Gastrocnemius medialis (tissue), 4 donors: ENCODE measurements at regions not wholly inside any gene's neighbourhood (a gene's known extent, or its start where the extent isn't known, plus 50 kb on each side); places are given as distances from the start of the nearest gene placed in this dataset.
A peak's percentile ranks its signal among the peaks of the same experiment; 100 is the strongest.
"Not testable (repeated sequence)": the region's sequence is repeated elsewhere in the genome, so short reads cannot be mapped to it uniquely, and the experiment has no call there.

ENCODE experiments used
- ATAC-seq, 2 donors: fragments of 150-250 bp; one replicate each; pipeline ENCODE4 v1.9.1; 2016
- DNase-seq, 2 donors: peaks; one replicate each; pipeline ENCODE4 v3.0.0-alpha.2; 2019
- H3K27ac ChIP-seq, 4 donors: fragments of 200-600 bp; sonication (generic); 1 replicate in 1 of 4; 2 replicates in 3 of 4; pipeline ENCODE4 v1.5.1; 2016 to 2018; ENCODE audit warnings: mild to moderate bottlenecking in 2 of 4, moderate library complexity in 1 of 4
- H3K27me3 ChIP-seq, 3 donors: fragments of 200-600 bp; sonication (generic) in 2 of 3; 1 replicate in 1 of 3; 2 replicates in 2 of 3; pipeline versions ENCODE4 v1.5.1 to v1.6.0; 2016 to 2019; ENCODE audit warnings: mild to moderate bottlenecking in 1 of 3, moderate library complexity in 1 of 3
- H3K36me3 ChIP-seq, 2 donors: fragments of 200-600 bp; sonication (generic) in 1 of 2; one replicate each; pipeline ENCODE4 v1.5.1; 2017 to 2018
- H3K4me1 ChIP-seq, 2 donors: fragments of 200-600 bp; sonication (generic) in 1 of 2; one replicate each; pipeline ENCODE4 v1.5.1; 2016 to 2017; ENCODE audit warnings: mild to moderate bottlenecking in 2 of 2
- H3K4me3 ChIP-seq, 4 donors: fragments of 200-600 bp; sonication (generic) in 3 of 4; 1 replicate in 1 of 4; 2 replicates in 3 of 4; pipeline ENCODE4 v1.5.1; 2016 to 2019; ENCODE audit warnings: mild to moderate bottlenecking in 2 of 4
- H3K9me3 ChIP-seq, 3 donors: fragments of 200-600 bp; sonication (generic) in 2 of 3; 1 replicate in 1 of 3; 2 replicates in 2 of 3; pipeline ENCODE4 v1.5.1; 2016 to 2019
- CTCF ChIP-seq, 5 experiments: fragments of 450-650 bp in 3 of 5; fragments of 200-600 bp in 2 of 5; sonication (generic) in 2 of 5; IDR thresholded peaks in 4 of 5; conservative IDR thresholded peaks in 1 of 5; 1 replicate in 4 of 5; 2 replicates in 1 of 5; pipeline ENCODE4 v1.5.1; 2016 to 2019; ENCODE audit warnings: antibody characterized with exemption in 5 of 5, mild to moderate bottlenecking in 3 of 5, moderate library complexity in 3 of 5
- POLR2A ChIP-seq, 2 donors: fragments of 450-650 bp; IDR thresholded peaks; one replicate each; pipeline ENCODE4 v1.6.1; 2017; ENCODE audit warnings: antibody characterized with exemption in 2 of 2, mild to moderate bottlenecking in 2 of 2, moderate library complexity in 2 of 2
- in situ Hi-C, 4 donors: fragments of 200-750 bp; cut with MboI; loops; one replicate each; pipeline versions ENCODE4 v1.15.0 to v1.8.0; 2017; ENCODE audit warnings: low sequenced_read_pairs in 4 of 4
- intact Hi-C: fragments of 100-400 bp; cut with DNase I; formaldehyde crosslinking; loops from one replicate; pipeline ENCODE4 v1.15.1; 2023; ENCODE audit warnings: low total_unique reads

GRCh38 chr7:35969066-35969465 is 168.2 kb downstream of the SEPTIN7 start:
- intact Hi-C loops (no loop called here), in situ Hi-C loops (no loop called here)
- H3K27ac ChIP-seq = no peak overlapping the region
- no peaks in the 10 kb centered on the region for H3K4me1 ChIP-seq
- H3K9me3 ChIP-seq = no peaks in the 10 kb centered on the region
- no peak overlapping the region for H3K4me3 ChIP-seq
- no peaks in the 10 kb centered on the region for H3K36me3 ChIP-seq
- ATAC-seq = no peak
- DNase-seq = no peak
- H3K27me3 ChIP-seq = peaks cover 0 to 11% (median 0%) of the 10 kb centered on the region in 3 donors
- TF ChIP-seq CTCF (IDR thresholded peaks at IDR 0.05 in 4 of 5, conservative IDR thresholded peaks at IDR 0.05 in 1 of 5) (no peak), POLR2A (IDR thresholded peaks at IDR 0.05) (no peak)

DNA sequence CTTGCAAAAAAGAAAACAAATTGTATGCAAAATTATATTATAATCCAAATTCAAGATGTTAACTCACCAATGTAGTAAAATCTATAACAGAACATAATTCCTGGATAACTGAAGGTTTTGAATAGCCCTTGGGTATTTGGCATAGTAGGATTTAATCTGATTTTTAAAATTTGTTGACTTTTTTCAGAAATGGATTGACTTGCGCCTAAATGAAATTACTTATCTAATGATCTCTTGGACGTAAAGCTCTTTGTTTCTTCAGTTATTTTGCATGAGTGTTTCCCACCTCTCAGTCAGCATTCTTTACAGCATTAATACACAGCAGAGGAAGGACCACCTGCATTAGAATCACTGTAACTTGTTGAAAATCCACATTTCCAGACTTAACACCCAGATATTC is 169.6 kb downstream of the SEPTIN7 start:
- intact Hi-C loops (no loop called here), in situ Hi-C loops (loop anchor here in 2 of 4 donors (10.0 kb wide), 1 partner anchor 56 kb away; no protein-coding TSS in a partner anchor)
- Histone ChIP-seq H3K4me1 (no peaks in the 10 kb centered on the region), H3K9me3 (no peaks in the 10 kb centered on the region), H3K4me3 (no peak overlapping the region), H3K27ac (no peak overlapping the region), H3K36me3 (no peaks in the 10 kb centered on the region), H3K27me3 (peaks cover 0 to 11% (median 0%) of the 10 kb centered on the region in 3 donors)
- TF ChIP-seq POLR2A (IDR thresholded peaks at IDR 0.05) (no peak), CTCF (IDR thresholded peaks at IDR 0.05 in 4 of 5, conservative IDR thresholded peaks at IDR 0.05 in 1 of 5) (no peak)
- DNase-seq (no peak), ATAC-seq (no peak)

DNA sequence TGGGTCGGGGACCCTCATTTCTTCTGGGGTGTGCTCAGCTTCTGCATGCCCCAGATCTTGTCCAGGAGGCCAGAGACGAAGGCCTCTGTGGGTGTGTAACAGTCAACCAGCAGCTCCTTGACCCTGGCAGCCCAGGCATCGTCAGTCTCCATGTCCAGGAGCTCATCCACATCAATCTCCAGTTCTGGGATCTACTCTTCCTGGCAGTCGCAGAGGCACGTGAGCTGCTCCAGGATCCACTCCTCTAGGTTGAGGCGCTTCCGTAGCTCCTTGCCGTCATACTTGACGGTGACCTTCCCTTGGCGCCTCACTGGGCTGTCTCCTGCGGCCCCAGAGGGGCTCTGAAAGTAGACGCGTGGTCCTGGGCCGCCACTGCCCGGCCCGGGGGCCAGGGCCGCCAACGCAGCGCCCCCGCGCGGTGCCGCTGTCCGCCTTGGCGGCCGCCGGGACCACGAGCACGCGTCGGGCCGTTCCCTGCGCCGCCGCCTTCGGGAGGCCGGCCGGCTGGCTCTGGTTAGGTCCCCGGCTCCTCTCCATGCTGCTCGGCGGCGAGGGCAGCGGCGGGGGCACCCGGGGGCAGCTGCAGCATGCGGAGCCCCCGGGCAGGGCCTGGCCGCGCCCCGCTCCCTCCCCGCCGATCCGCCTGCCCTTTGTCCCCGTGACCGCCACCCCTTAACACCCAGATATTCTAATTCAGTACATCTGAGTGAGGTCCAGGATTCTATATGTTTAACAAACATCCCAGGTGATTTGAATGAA is 170.5 kb downstream of the SEPTIN7 start:
- H3K4me3 ChIP-seq = peak overlapping the region in 1 of 4 donors; percentile 32
- DNase-seq (no peak), ATAC-seq (no peak)
- in situ Hi-C loops (loop anchor here in 2 of 4 donors (10.0 kb wide), 1 partner anchor 57 kb away; no protein-coding TSS in a partner anchor), intact Hi-C loops (no loop called here)
- peaks cover 0 to 11% (median 0%) of the 10 kb centered on the region in 3 donors for H3K27me3 ChIP-seq
- TF ChIP-seq POLR2A (IDR thresholded peaks at IDR 0.05) = no peak
- TF ChIP-seq CTCF (IDR thresholded peaks at IDR 0.05 in 4 of 5, conservative IDR thresholded peaks at IDR 0.05 in 1 of 5) = peak in 1 of 5 experiments; percentile 34
- H3K9me3 ChIP-seq = no peaks in the 10 kb centered on the region
- H3K27ac ChIP-seq = no peak overlapping the region
- H3K36me3 ChIP-seq = no peaks in the 10 kb centered on the region
- H3K4me1 ChIP-seq = no peaks in the 10 kb centered on the region

DNA sequence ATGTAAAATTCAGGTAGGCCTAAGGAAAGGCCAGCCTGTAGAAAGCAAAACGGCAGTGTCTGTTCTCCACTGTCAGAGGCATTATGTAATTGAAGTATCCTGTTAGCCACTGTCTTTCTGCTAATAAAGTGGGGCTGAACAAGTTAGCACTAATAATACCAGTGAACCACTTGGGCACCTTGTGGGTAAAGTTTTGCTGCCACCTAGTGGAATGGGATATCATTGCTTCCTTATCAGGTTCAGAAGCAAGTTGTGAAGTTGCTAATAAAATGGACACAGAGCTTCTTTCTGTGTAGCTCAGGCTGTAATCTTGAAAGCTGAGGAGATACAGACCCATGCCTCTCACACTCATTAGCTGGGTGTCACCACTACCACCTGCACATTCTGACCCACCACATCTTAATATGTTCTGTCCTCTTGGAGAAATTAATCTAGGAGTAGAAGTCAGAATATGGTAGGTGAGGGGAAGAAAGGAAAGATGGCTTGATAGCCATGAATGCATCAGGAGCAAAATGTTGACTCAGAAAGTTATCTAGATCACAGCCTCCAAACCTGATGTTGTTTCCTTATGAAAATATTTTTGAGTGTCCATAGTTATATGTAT is 175.1 kb downstream of the SEPTIN7 start:
- intact Hi-C loops = loop anchor here (1.0 kb wide), 1 partner anchor 59 kb away; no protein-coding TSS in a partner anchor
- peak; percentile 62 to 86 for ATAC-seq
- in situ Hi-C loops = loop anchor here in 3 of 4 donors (5.0 to 10.0 kb wide), 2 partner anchors 59 to 61 kb away; no protein-coding TSS in a partner anchor

DNA sequence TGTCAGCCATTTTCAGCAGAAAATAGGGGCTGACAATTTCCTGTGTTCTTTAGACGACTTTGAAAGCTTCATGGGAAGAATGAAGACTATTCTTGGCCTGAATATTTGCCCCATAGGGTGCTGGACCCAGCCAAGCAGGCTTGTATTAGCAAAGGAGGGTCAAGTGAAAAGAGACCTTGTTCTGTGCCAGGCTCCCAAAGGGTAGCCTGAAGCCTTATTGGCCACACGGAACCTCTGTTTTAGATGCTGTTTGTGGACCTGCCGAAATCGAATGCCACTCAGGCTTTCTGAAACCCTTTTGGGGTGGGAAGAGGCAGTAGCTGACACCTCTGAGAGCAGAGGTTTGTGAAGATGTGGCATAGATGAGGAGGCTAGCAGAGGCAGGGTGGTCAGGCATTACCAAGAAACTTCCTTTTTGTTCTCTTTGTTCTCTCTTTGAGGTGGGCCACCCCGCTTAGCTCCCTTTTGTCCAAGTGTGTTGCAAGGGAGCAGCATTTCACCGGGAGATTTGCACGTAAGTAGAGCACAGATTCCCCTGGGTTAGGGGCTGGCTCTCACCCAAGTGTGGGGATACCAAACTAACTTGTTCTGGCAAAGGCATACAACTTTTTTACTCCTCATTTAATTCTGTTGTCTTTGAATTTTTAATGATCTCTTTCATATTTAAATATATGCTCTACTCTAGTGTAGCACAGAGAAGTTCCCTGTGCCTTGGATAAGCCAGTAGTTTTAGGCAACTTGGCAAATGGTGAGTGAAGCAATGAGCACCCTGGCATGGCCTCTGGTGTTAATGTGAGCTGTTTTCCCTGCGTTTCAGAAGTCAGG is 174.0 kb upstream of the EEPD1 start:
- in situ Hi-C loops = loop anchor here in 3 of 4 donors (5.0 to 10.0 kb wide), 2 partner anchors 62 to 64 kb away; no protein-coding TSS in a partner anchor

More for the DNA sequence above, 175.1 kb downstream of the SEPTIN7 start:
- TF ChIP-seq POLR2A (IDR thresholded peaks at IDR 0.05) = no peak
- peak; percentile 63 to 91 (median 78) for TF ChIP-seq CTCF (IDR thresholded peaks at IDR 0.05 in 4 of 5, conservative IDR thresholded peaks at IDR 0.05 in 1 of 5)
- H3K4me1 ChIP-seq = no peaks in the 10 kb centered on the region
- no peak overlapping the region for H3K27ac ChIP-seq
- DNase-seq = no peak
- no peaks in the 10 kb centered on the region for H3K36me3 ChIP-seq
- no peak overlapping the region for H3K4me3 ChIP-seq
- H3K9me3 ChIP-seq = no peaks in the 10 kb centered on the region
- peaks cover 0 to 7% (median 0%) of the 10 kb centered on the region in 3 donors for H3K27me3 ChIP-seq

More for the DNA sequence above, 174.0 kb upstream of the EEPD1 start:
- H3K4me1 ChIP-seq, ATAC-seq, H3K4me3 ChIP-seq, H3K36me3 ChIP-seq, intact Hi-C loops, H3K27me3 ChIP-seq, H3K27ac ChIP-seq, DNase-seq, H3K9me3 ChIP-seq: not testable (repeated sequence)
